ENCODE measurements at regions not wholly inside any gene's neighbourhood (a gene's known extent, or its start where the extent isn't known, plus 50 kb on each side); places are given as distances from the start of the nearest gene placed in this dataset.

GRCh38 chr17:73906896-73907870 lies 262.9 kb upstream of the SDK2 start:
- Histone ChIP-seq H3K27ac (no peak overlapping the region), H3K4me3 (no peak overlapping the region), H3K36me3 (no peaks in the 10 kb centered on the region), H3K4me1 (no peaks in the 10 kb centered on the region), H3K9me3 (no peaks in the 10 kb centered on the region), H3K27me3 (no peaks in the 10 kb centered on the region)
- DNase-seq = no peak
- intact Hi-C loops (cut with DNase I; ENCODE audit: low total_unique reads) = no loop called here
- TF ChIP-seq POLR2A (IDR thresholded peaks at IDR 0.05) = no peak
- TF ChIP-seq CTCF (IDR thresholded peaks at IDR 0.05) = no peak

GRCh38 chr17:73909186-73909585 lies 264.9 kb upstream of the SDK2 start:
- Histone ChIP-seq H3K27ac (no peak overlapping the region), H3K27me3 (no peaks in the 10 kb centered on the region), H3K4me3 (no peak overlapping the region), H3K36me3 (no peaks in the 10 kb centered on the region), H3K4me1 (no peaks in the 10 kb centered on the region), H3K9me3 (no peaks in the 10 kb centered on the region)
- no peak for DNase-seq
- intact Hi-C loops (cut with DNase I; ENCODE audit: low total_unique reads) = no loop called here
- no peak for TF ChIP-seq POLR2A (IDR thresholded peaks at IDR 0.05)

- no peaks in the 10 kb centered on the region for H3K9me3 ChIP-seq
- DNase-seq = no peak
- TF ChIP-seq CTCF (IDR thresholded peaks at IDR 0.05) (no peak), POLR2A (IDR thresholded peaks at IDR 0.05) (no peak)
- no peaks in the 10 kb centered on the region for H3K4me1 ChIP-seq
- H3K36me3 ChIP-seq = no peaks in the 10 kb centered on the region
- intact Hi-C loops (cut with DNase I; ENCODE audit: low total_unique reads) = no loop called here
- H3K4me3 ChIP-seq = no peak overlapping the region
- no peaks in the 10 kb centered on the region for H3K27me3 ChIP-seq
- no peak overlapping the region for H3K27ac ChIP-seq
Measured at GRCh38 chr17:73910206-73910605, 266.0 kb upstream of the SDK2 start.

GRCh38 chr17:73910821-73911515 lies 266.7 kb upstream of the SDK2 start:
- no peaks in the 10 kb centered on the region for H3K36me3 ChIP-seq
- DNase-seq = no peak
- no peaks in the 10 kb centered on the region for H3K9me3 ChIP-seq
- intact Hi-C loops (cut with DNase I; ENCODE audit: low total_unique reads) = no loop called here
- H3K4me3 ChIP-seq = no peak overlapping the region
- no peak overlapping the region for H3K27ac ChIP-seq
- no peaks in the 10 kb centered on the region for H3K27me3 ChIP-seq
- no peak for TF ChIP-seq POLR2A (IDR thresholded peaks at IDR 0.05)
- TF ChIP-seq CTCF (IDR thresholded peaks at IDR 0.05) = no peak
- H3K4me1 ChIP-seq = no peaks in the 10 kb centered on the region

- no peak for TF ChIP-seq CTCF (IDR thresholded peaks at IDR 0.05)
- no peak for TF ChIP-seq POLR2A (IDR thresholded peaks at IDR 0.05)
- H3K27ac ChIP-seq = no peak overlapping the region
- H3K27me3 ChIP-seq = no peaks in the 10 kb centered on the region
- intact Hi-C loops (cut with DNase I; ENCODE audit: low total_unique reads) = no loop called here
- no peaks in the 10 kb centered on the region for H3K9me3 ChIP-seq
- H3K4me1 ChIP-seq = no peaks in the 10 kb centered on the region
- H3K4me3 ChIP-seq = no peak overlapping the region
- DNase-seq = no peak
- H3K36me3 ChIP-seq = no peaks in the 10 kb centered on the region
Measured at GRCh38 chr17:73911726-73912372, 267.6 kb upstream of the SDK2 start.

Data from uterus (tissue), 3 donors.